ENCODE measurements at regions not wholly inside any gene's neighbourhood (a gene's known extent, or its start where the extent isn't known, plus 50 kb on each side); places are given as distances from the start of the nearest gene placed in this dataset.

- DNase-seq (ENCODE audit: low read depth), result no peak
- no peak overlapping the region for H3K4me3 ChIP-seq (ENCODE audit: low read length)
- no peak for TF ChIP-seq CTCF (conservative IDR thresholded peaks at IDR 0.05; ENCODE audit: low read length)
Measured at GRCh38 chr20:53718142-53719021, 124.7 kb upstream of the ZNF217 start.

- H3K4me3 ChIP-seq (ENCODE audit: low read length), result no peak overlapping the region
- no peak for DNase-seq (ENCODE audit: low read depth)
- no peak for TF ChIP-seq CTCF (conservative IDR thresholded peaks at IDR 0.05; ENCODE audit: low read length)
Measured at GRCh38 chr20:53716395-53716794, 122.8 kb upstream of the ZNF217 start.

GRCh38 chr20:53714524-53714923 is 120.9 kb upstream of the ZNF217 start:
- H3K4me3 ChIP-seq (ENCODE audit: low read length), result no peak overlapping the region
- DNase-seq (ENCODE audit: low read depth), result no peak
- no peak for TF ChIP-seq CTCF (conservative IDR thresholded peaks at IDR 0.05; ENCODE audit: low read length)

- H3K4me3 ChIP-seq (ENCODE audit: low read length), result no peak overlapping the region
- DNase-seq (ENCODE audit: low read depth), result no peak
- no peak for TF ChIP-seq CTCF (conservative IDR thresholded peaks at IDR 0.05; ENCODE audit: low read length)
Measured at GRCh38 chr20:53713328-53714056, 119.9 kb upstream of the ZNF217 start.

- no peak for TF ChIP-seq CTCF (conservative IDR thresholded peaks at IDR 0.05; ENCODE audit: low read length)
- DNase-seq (ENCODE audit: low read depth), result no peak
- H3K4me3 ChIP-seq (ENCODE audit: low read length), result no peak overlapping the region
Measured at GRCh38 chr20:53712212-53712977, 118.8 kb upstream of the ZNF217 start.

GRCh38 chr20:53711333-53712211 is 117.9 kb upstream of the ZNF217 start:
- TF ChIP-seq CTCF (conservative IDR thresholded peaks at IDR 0.05; ENCODE audit: low read length), result no peak
- no peak overlapping the region for H3K4me3 ChIP-seq (ENCODE audit: low read length)
- DNase-seq (ENCODE audit: low read depth), result no peak
